H9 (cell line): ENCODE measurements at regions not wholly inside any gene's neighbourhood (a gene's known extent, or its start where the extent isn't known, plus 50 kb on each side); places are given as distances from the start of the nearest gene placed in this dataset.
A peak's percentile ranks its signal among the peaks of the same experiment; 100 is the strongest.

ENCODE experiments used
- DNase-seq: peaks from one replicate; pipeline ENCODE4 v3.0.0-alpha.2; 2017
- H2AFZ ChIP-seq: one replicate; pipeline ENCODE4 v1.6.1; 2013; ENCODE audit warnings: mild to moderate bottlenecking, low read length, control low read depth, moderate library complexity
- H2AK5ac ChIP-seq: 2 replicates; pipeline ENCODE4 v1.6.1; 2013; ENCODE audit warnings: low read length, control low read depth, mixed read lengths; ENCODE audit not compliant: insufficient read length
- H2BK120ac ChIP-seq: one replicate; pipeline ENCODE4 v1.6.1; 2013; ENCODE audit warnings: low read depth, mild to moderate bottlenecking, low read length, control low read depth, inconsistent platforms; ENCODE audit not compliant: poor library complexity, severe bottlenecking
- H2BK12ac ChIP-seq: 2 replicates; pipeline ENCODE4 v1.6.1; 2013; ENCODE audit warnings: low read length, control low read depth, mixed read lengths, low read depth; ENCODE audit not compliant: insufficient read length
- H2BK15ac ChIP-seq: 2 replicates; pipeline ENCODE4 v1.6.1; 2013; ENCODE audit warnings: low read depth, low read length, control low read depth
- H2BK20ac ChIP-seq: one replicate; pipeline ENCODE4 v1.6.1; 2013; ENCODE audit warnings: low read depth, mild to moderate bottlenecking, low read length, control low read depth, inconsistent platforms; ENCODE audit not compliant: poor library complexity, severe bottlenecking
- H2BK5ac ChIP-seq: 2 replicates; pipeline ENCODE4 v1.6.1; 2013; ENCODE audit warnings: low read length, control low read depth, mixed read lengths; ENCODE audit not compliant: insufficient read length
- H3K14ac ChIP-seq: 2 replicates; pipeline ENCODE4 v1.6.1; 2013; ENCODE audit warnings: low read length, control low read depth; ENCODE audit not compliant: insufficient read depth
- H3K18ac ChIP-seq: 2 replicates; pipeline ENCODE4 v1.6.1; 2013; ENCODE audit warnings: low read depth, mild to moderate bottlenecking, mixed read lengths, low read length, control low read depth; ENCODE audit not compliant: insufficient read length
- H3K23ac ChIP-seq: 2 replicates; pipeline ENCODE4 v1.6.1; 2013; ENCODE audit warnings: low read length, control low read depth, mixed read lengths, low read depth; ENCODE audit not compliant: insufficient read length
- H3K23me2 ChIP-seq: 2 replicates; pipeline ENCODE4 v1.6.1; 2013; ENCODE audit warnings: low read depth, mild to moderate bottlenecking, mixed read lengths, low read length, control low read depth; ENCODE audit not compliant: insufficient read length, poor library complexity, severe bottlenecking
- H3K27ac ChIP-seq: 2 replicates; pipeline ENCODE4 v1.5.1; 2013; ENCODE audit warnings: low read length, control low read depth, mixed read lengths, low read depth; ENCODE audit not compliant: insufficient read length
- H3K27me3 ChIP-seq: 2 replicates; pipeline ENCODE4 v1.6.1; 2013; ENCODE audit warnings: low read length, control low read depth, inconsistent platforms; ENCODE audit not compliant: insufficient read depth
- H3K4ac ChIP-seq: 2 replicates; pipeline ENCODE4 v1.6.1; 2013; ENCODE audit warnings: low read depth, mild to moderate bottlenecking, control low read depth, inconsistent platforms, low read length, moderate library complexity
- H3K4me1 ChIP-seq: 2 replicates; pipeline ENCODE4 v1.6.1; 2013; ENCODE audit warnings: low read length, control low read depth, inconsistent platforms; ENCODE audit not compliant: insufficient read depth
- H3K4me2 ChIP-seq: 2 replicates; pipeline ENCODE4 v1.6.1; 2013; ENCODE audit warnings: low read length, control low read depth, mixed read lengths; ENCODE audit not compliant: insufficient read length, insufficient read depth
- H3K56ac ChIP-seq: 2 replicates; pipeline ENCODE4 v1.6.1; 2013; ENCODE audit warnings: low read depth, mild to moderate bottlenecking, mixed read lengths, low read length, control low read depth; ENCODE audit not compliant: insufficient read length
- H3K79me1 ChIP-seq: 2 replicates; pipeline ENCODE4 v1.6.1; 2013; ENCODE audit warnings: low read depth, mild to moderate bottlenecking, moderate library complexity, low read length, control low read depth, inconsistent platforms; ENCODE audit not compliant: insufficient read depth, poor library complexity, severe bottlenecking
- H3K79me2 ChIP-seq: 2 replicates; pipeline ENCODE4 v1.6.1; 2013; ENCODE audit warnings: low read length, control low read depth, inconsistent platforms; ENCODE audit not compliant: insufficient read depth
- H3K9ac ChIP-seq: 2 replicates; pipeline ENCODE4 v1.6.1; 2013; ENCODE audit warnings: low read length, control low read depth, mixed read lengths; ENCODE audit not compliant: insufficient read length; ENCODE audit errors: extremely low read depth
- H3K9me3 ChIP-seq: one replicate; pipeline ENCODE4 v1.6.1; 2013; ENCODE audit warnings: low read depth, low read length, inconsistent platforms; ENCODE audit not compliant: control insufficient read depth
- H3T11ph ChIP-seq: one replicate; pipeline ENCODE4 v1.6.1; 2013; ENCODE audit warnings: mild to moderate bottlenecking, low read length, control low read depth, inconsistent platforms
- H4K20me1 ChIP-seq: one replicate; pipeline ENCODE4 v1.6.1; 2013; ENCODE audit not compliant: control insufficient read depth, insufficient read length, insufficient read depth
- H4K5ac ChIP-seq: 2 replicates; pipeline ENCODE4 v1.6.1; 2013; ENCODE audit warnings: low read depth, mild to moderate bottlenecking, mixed read lengths, low read length, control low read depth; ENCODE audit not compliant: insufficient read length
- H4K8ac ChIP-seq: replicated peaks from 2 replicates; pipeline ENCODE4 v1.6.1; 2013; ENCODE audit warnings: low read length, control low read depth, mixed read lengths, low read depth; ENCODE audit not compliant: insufficient read length
- H4K91ac ChIP-seq: 2 replicates; pipeline ENCODE4 v1.6.1; 2013; ENCODE audit warnings: low read depth, mild to moderate bottlenecking, moderate library complexity, mixed read lengths, low read length, control low read depth; ENCODE audit not compliant: insufficient read length
- H3K27ac Mint-ChIP-seq, 3 experiments: 2 replicates in 2 of 3; 3 replicates in 1 of 3; pipeline ENCODE4 v1.8.0; 2020 to 2021; ENCODE audit warnings: mixed read lengths in 3 of 3, mild to moderate bottlenecking in 1 of 3, moderate library complexity in 1 of 3
- H3K27me3 Mint-ChIP-seq: 2 replicates; pipeline ENCODE4 v1.8.0; 2021; ENCODE audit warnings: low read depth, mild to moderate bottlenecking, moderate library complexity, mixed read lengths
- H3K36me3 Mint-ChIP-seq, 3 experiments: 2 replicates in 2 of 3; 3 replicates in 1 of 3; pipeline ENCODE4 v1.8.0; 2020 to 2021; ENCODE audit warnings: low read depth in 3 of 3, mixed read lengths in 3 of 3; ENCODE audit not compliant: insufficient read depth in 1 of 3
- H3K4me1 Mint-ChIP-seq, 2 experiments: 2 replicates each; pipeline ENCODE4 v1.8.0; 2020; ENCODE audit warnings: mixed read lengths in 2 of 2
- H3K4me3 Mint-ChIP-seq, 2 experiments: 2 replicates in 1 of 2; 3 replicates in 1 of 2; pipeline ENCODE4 v1.8.0; 2020 to 2021; ENCODE audit warnings: mild to moderate bottlenecking in 2 of 2, mixed read lengths in 2 of 2, moderate library complexity in 1 of 2
- H3K9me3 Mint-ChIP-seq, 2 experiments: 2 replicates in 1 of 2; 3 replicates in 1 of 2; pipeline ENCODE4 v1.8.0; 2020; ENCODE audit warnings: mild to moderate bottlenecking in 2 of 2, mixed read lengths in 2 of 2, moderate library complexity in 1 of 2
- CTCF ChIP-seq: fragments of 200-600 bp; sonication (generic); conservative IDR thresholded peaks from 3 replicates; pipeline ENCODE4 v1.8.0; 2021; ENCODE audit warnings: antibody characterized with exemption, mild to moderate bottlenecking
- WGBS: extraction: QIAGEN DNeasy Blood & Tissue Kit; methylation state at CpG from one replicate; pipeline ENCODE4 v1.1.7; 2013; ENCODE audit warnings: missing lambda C conversion rate, low lambda C conversion rate, mixed read lengths; ENCODE audit not compliant: insufficient read length; ENCODE audit errors: extremely low coverage; 5-methylcytosine and 5-hydroxymethylcytosine counted together

- Mint-ChIP-seq H3K4me3 (no peak overlapping the region), H3K36me3 (no peaks in the 10 kb centered on the region; a peak in 1 of 7 replicates), H3K9me3 (peaks cover 8 to 9% of the 10 kb centered on the region in 2 experiments; a peak in 2 of 5 replicates), H3K27ac (peak overlapping the region in 1 of 3 experiments; percentile 60; a peak in 1 of 7 replicates), H3K4me1 (peaks cover 18 to 24% of the 10 kb centered on the region in 2 experiments), H3K27me3 (peaks cover 2% of the 10 kb centered on the region)
- DNase-seq = peak; percentile 5
- Histone ChIP-seq H3K4ac (no peak overlapping the region), H2BK12ac (no peak overlapping the region), H3K56ac (no peak overlapping the region), H3K4me2 (no peak overlapping the region), H3K27ac (no peak overlapping the region), H3K4me1 (peaks cover 6% of the 10 kb centered on the region; the same call in 1 of the 2 replicates), H3K79me2 (no peaks in the 10 kb centered on the region), H4K20me1 (no peaks in the 10 kb centered on the region), H4K91ac (no peak overlapping the region), H3K18ac (no peak overlapping the region), H2BK120ac (no peak overlapping the region), H3K27me3 (no peaks in the 10 kb centered on the region), H3K14ac (no peak overlapping the region), H3K9ac (no peak overlapping the region), H4K5ac (no peak overlapping the region), H3K23me2 (no peaks in the 10 kb centered on the region), H2AFZ (no peak overlapping the region), H3K79me1 (no peaks in the 10 kb centered on the region), H2BK5ac (no peak overlapping the region), H2AK5ac (no peak overlapping the region), H3K9me3 (no peaks in the 10 kb centered on the region), H3T11ph (no peak overlapping the region), H4K8ac (no peak overlapping the region), H2BK20ac (no peak overlapping the region), H3K23ac (no peak overlapping the region), H2BK15ac (no peak overlapping the region)
- no peak for TF ChIP-seq CTCF
- WGBS = no CpG with 5 or more reads among the region's 2 CpGs
Measured at GRCh38 chr18:37672001-37672400, 106.4 kb upstream of the CELF4 start.
